Fibroblast of pulmonary artery (primary cell): ENCODE measurements at regions not wholly inside any gene's neighbourhood (a gene's known extent, or its start where the extent isn't known, plus 50 kb on each side); places are given as distances from the start of the nearest gene placed in this dataset.

Experiments used
- DNase-seq: peaks from one replicate; pipeline ENCODE4 v3.0.0-alpha.2; 2010; ENCODE audit warnings: low read depth
- H3K4me3 ChIP-seq: replicated peaks from 2 replicates; pipeline ENCODE4 v1.5.1; 2011; ENCODE audit warnings: low read depth, mild to moderate bottlenecking, control low read depth, low read length, moderate library complexity
- CTCF ChIP-seq: IDR thresholded peaks from 2 replicates; pipeline ENCODE4 v1.5.1; 2011; ENCODE audit warnings: mild to moderate bottlenecking, control low read depth, low read length, inconsistent platforms; ENCODE audit errors: missing control alignments

GRCh38 chr5:73267766-73268435, 94.9 kb downstream of the TMEM174 start:
- no peak overlapping the region for H3K4me3 ChIP-seq
- no peak for DNase-seq
- no peak for TF ChIP-seq CTCF

DNA sequence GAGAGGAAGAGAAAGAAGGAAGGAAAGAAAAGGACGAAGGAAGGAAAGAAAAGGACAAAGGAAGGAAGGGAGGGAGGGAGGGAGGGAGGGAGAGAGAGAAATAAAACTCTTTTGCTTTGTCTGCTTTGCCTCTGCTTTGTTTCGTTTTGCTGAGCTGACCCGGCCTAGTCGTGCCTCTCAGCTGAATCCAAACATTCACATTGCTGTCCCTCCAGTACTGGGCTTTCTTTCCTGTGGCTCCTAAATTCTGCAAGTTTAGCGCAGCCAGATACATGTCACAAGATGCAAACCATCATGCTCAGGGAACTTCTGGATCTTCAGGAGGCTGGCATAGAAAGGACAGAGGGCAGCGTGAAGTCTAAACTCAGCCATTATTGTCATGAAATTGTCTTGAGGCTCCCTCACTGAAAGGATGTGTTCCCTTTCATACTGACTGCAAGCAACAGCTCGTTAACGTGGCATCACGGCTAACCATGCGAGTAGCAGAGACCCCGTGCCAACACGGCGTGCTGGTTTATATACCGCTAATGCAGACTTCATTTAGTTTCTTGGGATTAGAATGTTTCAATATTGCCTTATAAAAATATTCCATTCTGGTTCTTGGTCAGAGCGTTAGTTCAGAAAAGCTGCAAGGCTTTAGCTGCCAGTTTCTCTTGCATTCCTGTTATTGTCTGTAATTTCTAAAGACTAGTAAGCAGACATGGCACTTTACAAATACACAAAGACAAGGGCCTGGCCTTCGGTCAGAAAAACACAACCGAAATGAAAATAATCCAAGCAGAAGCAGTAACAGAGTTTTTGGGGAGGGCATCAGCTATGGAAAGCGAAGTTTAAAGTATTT, 94.2 kb downstream of the TMEM174 start:
- no peak for DNase-seq
- no peak overlapping the region for H3K4me3 ChIP-seq
- no peak for TF ChIP-seq CTCF

- no peak for DNase-seq
- H3K4me3 ChIP-seq = no peak overlapping the region
- TF ChIP-seq CTCF = no peak
Measured at GRCh38 chr5:73266176-73266738, 93.3 kb downstream of the TMEM174 start.

- H3K4me3 ChIP-seq = no peak overlapping the region
- DNase-seq = no peak
- no peak for TF ChIP-seq CTCF
Measured at GRCh38 chr5:73265641-73266040, 92.6 kb downstream of the TMEM174 start.

DNA sequence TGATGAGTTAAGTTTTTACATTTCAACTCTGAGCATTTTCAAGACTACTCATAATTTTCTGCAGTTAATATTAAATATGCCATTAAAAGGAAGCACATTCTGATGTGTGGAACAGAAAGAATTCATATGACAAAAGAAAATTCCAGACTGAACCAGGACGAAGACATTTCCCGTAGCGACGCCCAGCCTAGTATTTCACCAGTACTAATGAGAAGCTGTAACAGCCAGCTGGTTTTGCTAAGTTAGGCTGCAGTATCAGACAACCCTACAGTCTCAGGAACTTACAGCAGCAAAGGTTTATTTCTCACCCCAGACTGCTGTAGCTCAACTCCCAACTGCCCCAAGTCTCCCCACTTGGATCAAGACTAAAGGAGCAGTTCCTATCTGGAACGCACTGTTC, 91.6 kb downstream of the TMEM174 start:
- TF ChIP-seq CTCF = no peak
- DNase-seq = no peak
- H3K4me3 ChIP-seq = no peak overlapping the region

GRCh38 chr5:73263001-73263710, 90.2 kb downstream of the TMEM174 start:
- no peak for TF ChIP-seq CTCF
- DNase-seq = no peak
- no peak overlapping the region for H3K4me3 ChIP-seq
